Gastrocnemius medialis (tissue), 4 donors: ENCODE measurements at regions not wholly inside any gene's neighbourhood (a gene's known extent, or its start where the extent isn't known, plus 50 kb on each side); places are given as distances from the start of the nearest gene placed in this dataset.

Experiments
- ATAC-seq, 2 donors: fragments of 150-250 bp; one replicate each; pipeline ENCODE4 v1.9.1; 2016
- DNase-seq, 2 donors: peaks; one replicate each; pipeline ENCODE4 v3.0.0-alpha.2; 2019
- H3K27ac ChIP-seq, 4 donors: fragments of 200-600 bp; sonication (generic); 1 replicate in 1 of 4; 2 replicates in 3 of 4; pipeline ENCODE4 v1.5.1; 2016 to 2018; ENCODE audit warnings: mild to moderate bottlenecking in 2 of 4, moderate library complexity in 1 of 4
- H3K27me3 ChIP-seq, 3 donors: fragments of 200-600 bp; sonication (generic) in 2 of 3; 1 replicate in 1 of 3; 2 replicates in 2 of 3; pipeline versions ENCODE4 v1.5.1 to v1.6.0; 2016 to 2019; ENCODE audit warnings: mild to moderate bottlenecking in 1 of 3, moderate library complexity in 1 of 3
- H3K36me3 ChIP-seq, 2 donors: fragments of 200-600 bp; sonication (generic) in 1 of 2; one replicate each; pipeline ENCODE4 v1.5.1; 2017 to 2018
- H3K4me1 ChIP-seq, 2 donors: fragments of 200-600 bp; sonication (generic) in 1 of 2; one replicate each; pipeline ENCODE4 v1.5.1; 2016 to 2017; ENCODE audit warnings: mild to moderate bottlenecking in 2 of 2
- H3K4me3 ChIP-seq, 4 donors: fragments of 200-600 bp; sonication (generic) in 3 of 4; 1 replicate in 1 of 4; 2 replicates in 3 of 4; pipeline ENCODE4 v1.5.1; 2016 to 2019; ENCODE audit warnings: mild to moderate bottlenecking in 2 of 4
- H3K9me3 ChIP-seq, 3 donors: fragments of 200-600 bp; sonication (generic) in 2 of 3; 1 replicate in 1 of 3; 2 replicates in 2 of 3; pipeline ENCODE4 v1.5.1; 2016 to 2019
- POLR2A ChIP-seq, 2 donors: fragments of 450-650 bp; IDR thresholded peaks; one replicate each; pipeline ENCODE4 v1.6.1; 2017; ENCODE audit warnings: antibody characterized with exemption in 2 of 2, mild to moderate bottlenecking in 2 of 2, moderate library complexity in 2 of 2
- in situ Hi-C, 4 donors: fragments of 200-750 bp; cut with MboI; loops; one replicate each; pipeline versions ENCODE4 v1.15.0 to v1.8.0; 2017; ENCODE audit warnings: low sequenced_read_pairs in 4 of 4
- intact Hi-C: fragments of 100-400 bp; cut with DNase I; formaldehyde crosslinking; loops from one replicate; pipeline ENCODE4 v1.15.1; 2023; ENCODE audit warnings: low total_unique reads
- TF ChIP-seq, protein P1 (sequence below), 5 experiments: fragments of 450-650 bp in 3 of 5; fragments of 200-600 bp in 2 of 5; sonication (generic) in 2 of 5; IDR thresholded peaks in 4 of 5; conservative IDR thresholded peaks in 1 of 5; 1 replicate in 4 of 5; 2 replicates in 1 of 5; pipeline ENCODE4 v1.5.1; 2016 to 2019; ENCODE audit warnings: antibody characterized with exemption in 5 of 5, mild to moderate bottlenecking in 3 of 5, moderate library complexity in 3 of 5

DNA sequence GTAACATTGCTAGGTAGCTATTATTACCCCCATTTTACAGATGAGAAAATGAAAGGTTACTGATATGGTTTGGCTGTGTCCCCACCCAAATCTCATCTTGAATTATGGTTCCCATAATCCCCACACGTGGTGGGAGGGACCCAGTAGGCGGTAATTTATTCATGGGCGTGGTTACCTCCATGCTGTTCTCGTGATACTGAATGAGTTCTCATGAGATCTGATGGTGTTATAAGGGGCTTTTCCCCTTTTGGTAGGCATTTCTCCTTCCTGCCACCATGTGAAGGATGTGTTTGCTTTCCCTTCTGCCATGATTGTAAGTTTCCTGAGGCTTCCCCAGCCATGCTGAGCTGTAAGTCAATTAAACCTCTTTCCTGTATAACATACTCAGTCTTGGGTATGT is 252.1 kb downstream of the OPA1 start:
- in situ Hi-C loops = no loop called here
- no peak for DNase-seq
- Histone ChIP-seq H3K4me3 (no peak overlapping the region), H3K36me3 (no peaks in the 10 kb centered on the region), H3K27ac (no peak overlapping the region), H3K9me3 (no peaks in the 10 kb centered on the region), H3K4me1 (no peaks in the 10 kb centered on the region), H3K27me3 (no peaks in the 10 kb centered on the region)
- no peak for TF ChIP-seq POLR2A (IDR thresholded peaks at IDR 0.05)
- TF ChIP-seq, protein P1, sequence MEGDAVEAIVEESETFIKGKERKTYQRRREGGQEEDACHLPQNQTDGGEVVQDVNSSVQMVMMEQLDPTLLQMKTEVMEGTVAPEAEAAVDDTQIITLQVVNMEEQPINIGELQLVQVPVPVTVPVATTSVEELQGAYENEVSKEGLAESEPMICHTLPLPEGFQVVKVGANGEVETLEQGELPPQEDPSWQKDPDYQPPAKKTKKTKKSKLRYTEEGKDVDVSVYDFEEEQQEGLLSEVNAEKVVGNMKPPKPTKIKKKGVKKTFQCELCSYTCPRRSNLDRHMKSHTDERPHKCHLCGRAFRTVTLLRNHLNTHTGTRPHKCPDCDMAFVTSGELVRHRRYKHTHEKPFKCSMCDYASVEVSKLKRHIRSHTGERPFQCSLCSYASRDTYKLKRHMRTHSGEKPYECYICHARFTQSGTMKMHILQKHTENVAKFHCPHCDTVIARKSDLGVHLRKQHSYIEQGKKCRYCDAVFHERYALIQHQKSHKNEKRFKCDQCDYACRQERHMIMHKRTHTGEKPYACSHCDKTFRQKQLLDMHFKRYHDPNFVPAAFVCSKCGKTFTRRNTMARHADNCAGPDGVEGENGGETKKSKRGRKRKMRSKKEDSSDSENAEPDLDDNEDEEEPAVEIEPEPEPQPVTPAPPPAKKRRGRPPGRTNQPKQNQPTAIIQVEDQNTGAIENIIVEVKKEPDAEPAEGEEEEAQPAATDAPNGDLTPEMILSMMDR (IDR thresholded peaks at IDR 0.05 in 4 of 5, conservative IDR thresholded peaks at IDR 0.05 in 1 of 5) = no peak
- no peak for ATAC-seq
- intact Hi-C loops = no loop called here

DNA sequence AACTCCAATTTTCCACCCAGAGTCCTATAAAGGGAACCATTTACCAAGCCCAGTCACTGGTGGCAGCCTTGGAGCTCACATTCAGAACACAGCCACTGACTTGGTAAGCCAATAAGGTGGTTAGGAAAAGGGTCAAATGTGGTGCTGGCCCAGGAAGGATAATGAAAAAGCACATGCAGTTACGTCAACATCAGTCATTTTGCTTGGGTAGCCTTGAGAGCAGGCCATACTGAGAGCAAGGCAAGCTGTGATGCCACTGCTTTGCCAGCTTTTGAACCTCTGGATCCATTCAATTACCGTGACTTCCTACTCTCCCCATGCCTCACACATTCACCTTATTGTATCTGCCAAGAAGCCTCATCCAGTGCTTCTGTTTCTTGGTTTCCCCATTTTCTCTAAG is 253.6 kb downstream of the OPA1 start:
- in situ Hi-C loops = no loop called here
- H3K27ac ChIP-seq = no peak overlapping the region
- ATAC-seq = no peak

DNA sequence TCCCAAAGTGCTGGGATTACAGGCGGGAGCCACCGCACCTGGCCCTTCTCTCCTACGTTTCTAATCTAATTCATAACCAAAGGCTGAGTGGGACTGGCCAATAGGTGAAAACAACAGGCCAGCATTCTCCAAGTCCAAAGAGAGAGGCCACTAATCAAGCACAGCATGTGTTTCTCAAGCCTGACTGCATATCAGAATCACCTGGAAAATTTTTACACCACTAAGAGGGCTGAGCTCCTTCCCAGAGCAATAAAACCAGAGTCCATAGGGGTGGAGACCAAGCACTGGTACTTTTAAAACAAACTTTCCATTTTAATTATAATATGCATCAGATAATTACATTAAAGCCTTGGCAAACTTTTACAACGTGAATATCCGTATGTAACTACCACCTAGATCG is 254.4 kb downstream of the OPA1 start:
- ATAC-seq = no peak
- intact Hi-C loops = no loop called here

More for the DNA sequence above, 253.6 kb downstream of the OPA1 start:
- Histone ChIP-seq H3K9me3 (no peaks in the 10 kb centered on the region), H3K36me3 (no peaks in the 10 kb centered on the region), H3K4me1 (peaks cover 0 to 4% of the 10 kb centered on the region in 2 donors), H3K4me3 (no peak overlapping the region), H3K27me3 (no peaks in the 10 kb centered on the region)
- intact Hi-C loops = no loop called here
- TF ChIP-seq, protein P1 (IDR thresholded peaks at IDR 0.05 in 4 of 5, conservative IDR thresholded peaks at IDR 0.05 in 1 of 5) = no peak
- no peak for TF ChIP-seq POLR2A (IDR thresholded peaks at IDR 0.05)
- DNase-seq = no peak

DNA sequence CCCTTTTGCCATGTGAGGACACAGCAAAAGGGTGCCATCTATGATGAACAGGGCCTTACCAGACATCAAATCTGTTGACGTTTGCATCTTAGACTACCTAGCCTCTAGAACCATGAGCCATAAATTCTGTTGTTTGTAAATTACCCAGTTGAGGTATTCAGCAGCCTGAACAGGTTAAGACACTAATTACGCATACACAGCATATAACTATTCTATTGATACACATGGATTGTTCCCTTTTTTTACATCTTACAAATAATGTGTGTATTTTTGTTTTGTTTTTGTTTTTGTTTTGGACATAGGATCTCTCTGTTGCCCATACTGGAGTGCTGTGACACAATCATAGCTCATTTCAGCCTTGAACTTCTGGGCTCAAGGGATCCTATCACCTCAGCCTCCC is 255.5 kb downstream of the OPA1 start:
- no peak for DNase-seq
- no peaks in the 10 kb centered on the region for H3K36me3 ChIP-seq
- intact Hi-C loops (no loop called here), in situ Hi-C loops (no loop called here)
- H3K4me3 ChIP-seq = no peak overlapping the region
- H3K9me3 ChIP-seq = no peaks in the 10 kb centered on the region
- H3K27ac ChIP-seq = no peak overlapping the region
- no peak for TF ChIP-seq POLR2A (IDR thresholded peaks at IDR 0.05)
- TF ChIP-seq, protein P1 (IDR thresholded peaks at IDR 0.05 in 4 of 5, conservative IDR thresholded peaks at IDR 0.05 in 1 of 5) = no peak
- no peaks in the 10 kb centered on the region for H3K27me3 ChIP-seq
- peaks cover 6 to 12% of the 10 kb centered on the region in 2 donors for H3K4me1 ChIP-seq
- ATAC-seq = no peak

More for the DNA sequence above, 254.4 kb downstream of the OPA1 start:
- no peak overlapping the region for H3K27ac ChIP-seq
- peaks cover 6 to 12% of the 10 kb centered on the region in 2 donors for H3K4me1 ChIP-seq
- in situ Hi-C loops = no loop called here
- TF ChIP-seq, protein P1 (IDR thresholded peaks at IDR 0.05 in 4 of 5, conservative IDR thresholded peaks at IDR 0.05 in 1 of 5) = no peak
- TF ChIP-seq POLR2A (IDR thresholded peaks at IDR 0.05) = no peak
- H3K27me3 ChIP-seq = no peaks in the 10 kb centered on the region
- H3K36me3 ChIP-seq = no peaks in the 10 kb centered on the region
- no peak for DNase-seq
- no peaks in the 10 kb centered on the region for H3K9me3 ChIP-seq
- H3K4me3 ChIP-seq = no peak overlapping the region

DNA sequence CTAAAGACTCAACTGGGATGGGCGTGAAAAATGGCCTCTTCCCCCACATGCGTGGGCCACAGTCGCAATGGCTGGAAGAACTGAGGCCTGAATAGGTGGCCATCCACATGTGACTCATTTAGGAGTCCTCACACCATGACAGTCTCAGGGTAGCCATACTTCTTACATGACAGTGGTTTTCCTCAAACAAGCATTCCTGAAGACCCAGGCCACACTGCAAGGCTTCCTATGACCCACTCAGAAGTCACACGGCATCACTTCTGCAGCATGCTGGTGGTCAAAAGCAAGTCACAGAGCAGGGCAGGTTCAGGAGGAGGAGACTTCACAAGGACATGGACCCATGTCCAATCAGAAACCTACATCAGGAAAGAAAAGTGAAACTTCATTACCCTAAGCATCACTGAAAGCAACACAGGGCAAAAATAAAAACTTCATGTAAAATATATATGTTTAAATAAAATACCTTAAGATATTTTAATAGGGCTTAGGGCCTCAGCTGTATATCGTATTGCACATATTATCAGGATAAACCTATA is 257.1 kb downstream of the OPA1 start:
- Histone ChIP-seq H3K27ac (no peak overlapping the region), H3K9me3 (no peaks in the 10 kb centered on the region), H3K36me3 (no peaks in the 10 kb centered on the region), H3K4me1 (peaks cover 6 to 12% of the 10 kb centered on the region in 2 donors), H3K4me3 (no peak overlapping the region), H3K27me3 (no peaks in the 10 kb centered on the region)
- ATAC-seq (no peak), DNase-seq (no peak)
- intact Hi-C loops = no loop called here
- TF ChIP-seq, protein P1 (IDR thresholded peaks at IDR 0.05 in 4 of 5, conservative IDR thresholded peaks at IDR 0.05 in 1 of 5) = no peak
- TF ChIP-seq POLR2A (IDR thresholded peaks at IDR 0.05) = no peak
- in situ Hi-C loops = no loop called here
